OCI-LY7 (cell line): ENCODE measurements at regions not wholly inside any gene's neighbourhood (a gene's known extent, or its start where the extent isn't known, plus 50 kb on each side); places are given as distances from the start of the nearest gene placed in this dataset.

Source experiments
- CTCF ChIP-seq: fragments of 200-600 bp; sonication (generic); conservative IDR thresholded peaks from 2 replicates; pipeline ENCODE4 v1.5.1; 2014; ENCODE audit warnings: mild to moderate bottlenecking, antibody characterized with exemption, low read length, moderate library complexity, mixed read lengths
- EZH2phosphoT487 ChIP-seq: fragments of 200-600 bp; sonication (generic); IDR thresholded peaks from 2 replicates; pipeline ENCODE4 v1.6.1; 2018; ENCODE audit warnings: low read depth, borderline replicate concordance, mild to moderate bottlenecking, mixed run types, antibody characterized with exemption, low read length, moderate library complexity, mixed read lengths

DNA sequence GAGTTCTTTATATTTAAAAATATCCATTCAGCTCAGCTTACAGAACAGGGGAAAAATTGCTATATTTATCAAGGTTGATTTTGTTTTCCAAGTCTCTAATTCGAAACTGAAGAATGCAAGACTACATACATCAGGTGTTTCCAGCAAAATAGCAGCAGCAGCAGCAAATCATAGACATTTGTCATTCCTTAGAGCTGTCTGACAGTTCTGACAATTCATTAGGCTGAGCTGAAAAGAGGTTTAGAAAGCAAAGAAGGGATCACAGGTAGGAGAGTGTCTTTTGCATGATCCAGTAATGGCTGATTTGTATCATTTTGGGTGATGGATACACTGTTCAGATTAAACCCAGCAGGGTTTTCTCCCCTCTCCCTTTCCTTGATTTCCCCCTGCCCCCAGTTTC lies 545.7 kb downstream of the MCTP2 start:
- TF ChIP-seq CTCF (no peak), EZH2phosphoT487 (no peak)
